Panc1 (cell line): ENCODE measurements at regions not wholly inside any gene's neighbourhood (a gene's known extent, or its start where the extent isn't known, plus 50 kb on each side); places are given as distances from the start of the nearest gene placed in this dataset.

Source experiments
- ATAC-seq: fragments of 200-7000 bp; cut with Tn5 transposase; 2 replicates; pipeline ENCODE4 v1.9.1; 2020; ENCODE audit warnings: mild to moderate bottlenecking, moderate library complexity
- BruUV-seq: library from RNA; stranded (reverse); fragments of 400-500 nt; replicated peaks from 2 replicates; lab custom pipeline; 2021; lab: Mats Ljungman, UMichigan
- CTCF ChIA-PET: fragments of 300-600 bp; sonication (Branson Sonifier 250); formaldehyde crosslinking; loops from one replicate; lab custom pipeline; 2022; ENCODE audit warnings: antibody characterized with exemption; lab: Charles Lee
- POLR2A ChIA-PET: fragments of 300-600 bp; sonication (Branson Sonifier 250); formaldehyde crosslinking; loops from one replicate; lab custom pipeline; 2022; ENCODE audit warnings: antibody characterized with exemption; lab: Charles Lee
- DNase-seq: peaks from one replicate; pipeline ENCODE4 v3.0.0-alpha.2; 2010; ENCODE audit warnings: low read depth, low spot score
- H3K27ac ChIP-seq: 2 replicates; pipeline ENCODE4 v1.5.1; 2011; ENCODE audit warnings: mild to moderate bottlenecking, low read length, inconsistent platforms
- H3K27me3 ChIP-seq: fragments of 200-500 bp; sonication (Bioruptor generic); 2 replicates; pipeline ENCODE4 v1.6.0; 2014; ENCODE audit warnings: low read length, inconsistent platforms; ENCODE audit not compliant: control insufficient read depth, insufficient read depth
- H3K36me3 ChIP-seq: fragments of 200-500 bp; sonication (Bioruptor generic); 2 replicates; pipeline ENCODE4 v1.5.1; 2014; ENCODE audit warnings: inconsistent platforms, mild to moderate bottlenecking, low read length, moderate library complexity; ENCODE audit not compliant: control insufficient read depth, insufficient read depth
- H3K4me1 ChIP-seq: 2 replicates; pipeline ENCODE4 v1.5.1; 2011; ENCODE audit warnings: inconsistent platforms, mild to moderate bottlenecking, low read length, moderate library complexity; ENCODE audit not compliant: control insufficient read depth, insufficient read depth
- H3K4me3 ChIP-seq, 2 experiments: 2 replicates each; pipeline ENCODE4 v1.5.1; 2011 to 2012; ENCODE audit warnings: low read depth in 2 of 2, low read length in 2 of 2, mild to moderate bottlenecking in 2 of 2, inconsistent platforms in 1 of 2, moderate library complexity in 1 of 2
- H3K9me3 ChIP-seq: fragments of 200-500 bp; sonication (Bioruptor generic); 2 replicates; pipeline ENCODE4 v1.5.1; 2014; ENCODE audit warnings: low read depth, mild to moderate bottlenecking, inconsistent platforms, low read length, moderate library complexity; ENCODE audit not compliant: control insufficient read depth, insufficient read depth
- CTCF ChIP-seq: fragments of 450-650 bp; IDR thresholded peaks from 2 replicates; pipeline ENCODE4 v1.5.1; 2017; ENCODE audit warnings: mild to moderate bottlenecking
- POLR2AphosphoS5 ChIP-seq: IDR thresholded peaks from 2 replicates; pipeline ENCODE4 v1.6.1; 2012; ENCODE audit warnings: mild to moderate bottlenecking, low read depth, low read length, moderate library complexity
- SIN3A ChIP-seq: IDR thresholded peaks from 2 replicates; pipeline ENCODE4 v1.6.1; 2012; ENCODE audit warnings: low read depth, mild to moderate bottlenecking, low read length, moderate library complexity, borderline replicate concordance; ENCODE audit not compliant: insufficient read depth
- TCF7L2 ChIP-seq: IDR thresholded peaks from 2 replicates; pipeline ENCODE4 v1.6.1; 2011; ENCODE audit warnings: mild to moderate bottlenecking, low read depth, low read length, inconsistent platforms
- in situ Hi-C: cut with HindIII; loops from 2 replicates; pipeline ENCODE4 v1.10.0; 2016; ENCODE audit warnings: low sequenced_read_pairs, low pct_unique_long_range_greater_than_20kb
- intact Hi-C: fragments of 100-400 bp; cut with micrococcal nuclease; formaldehyde crosslinking; loops from one replicate; pipeline ENCODE4 v1.10.0; 2022; ENCODE audit not compliant: unreplicated experiment
- TF ChIP-seq, protein P1 (sequence below), 2 experiments: IDR thresholded peaks; 2 replicates each; pipeline ENCODE4 v1.6.1; 2011 to 2012; ENCODE audit warnings: low read depth in 2 of 2, control low read depth in 1 of 2, low read length in 1 of 2, mild to moderate bottlenecking in 1 of 2, moderate library complexity in 1 of 2; ENCODE audit not compliant: insufficient read depth in 1 of 2

- no peaks in the 10 kb centered on the region for H3K9me3 ChIP-seq
- H3K4me1 ChIP-seq: no peaks in the 10 kb centered on the region
- TF ChIP-seq, protein P1, sequence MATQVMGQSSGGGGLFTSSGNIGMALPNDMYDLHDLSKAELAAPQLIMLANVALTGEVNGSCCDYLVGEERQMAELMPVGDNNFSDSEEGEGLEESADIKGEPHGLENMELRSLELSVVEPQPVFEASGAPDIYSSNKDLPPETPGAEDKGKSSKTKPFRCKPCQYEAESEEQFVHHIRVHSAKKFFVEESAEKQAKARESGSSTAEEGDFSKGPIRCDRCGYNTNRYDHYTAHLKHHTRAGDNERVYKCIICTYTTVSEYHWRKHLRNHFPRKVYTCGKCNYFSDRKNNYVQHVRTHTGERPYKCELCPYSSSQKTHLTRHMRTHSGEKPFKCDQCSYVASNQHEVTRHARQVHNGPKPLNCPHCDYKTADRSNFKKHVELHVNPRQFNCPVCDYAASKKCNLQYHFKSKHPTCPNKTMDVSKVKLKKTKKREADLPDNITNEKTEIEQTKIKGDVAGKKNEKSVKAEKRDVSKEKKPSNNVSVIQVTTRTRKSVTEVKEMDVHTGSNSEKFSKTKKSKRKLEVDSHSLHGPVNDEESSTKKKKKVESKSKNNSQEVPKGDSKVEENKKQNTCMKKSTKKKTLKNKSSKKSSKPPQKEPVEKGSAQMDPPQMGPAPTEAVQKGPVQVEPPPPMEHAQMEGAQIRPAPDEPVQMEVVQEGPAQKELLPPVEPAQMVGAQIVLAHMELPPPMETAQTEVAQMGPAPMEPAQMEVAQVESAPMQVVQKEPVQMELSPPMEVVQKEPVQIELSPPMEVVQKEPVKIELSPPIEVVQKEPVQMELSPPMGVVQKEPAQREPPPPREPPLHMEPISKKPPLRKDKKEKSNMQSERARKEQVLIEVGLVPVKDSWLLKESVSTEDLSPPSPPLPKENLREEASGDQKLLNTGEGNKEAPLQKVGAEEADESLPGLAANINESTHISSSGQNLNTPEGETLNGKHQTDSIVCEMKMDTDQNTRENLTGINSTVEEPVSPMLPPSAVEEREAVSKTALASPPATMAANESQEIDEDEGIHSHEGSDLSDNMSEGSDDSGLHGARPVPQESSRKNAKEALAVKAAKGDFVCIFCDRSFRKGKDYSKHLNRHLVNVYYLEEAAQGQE (IDR thresholded peaks at IDR 0.05; ENCODE audit: insufficient read depth in 1 of 2, low read depth in 2 of 2, low read length in 1 of 2): no peak
- TF ChIP-seq TCF7L2 (no peak), POLR2AphosphoS5 (no peak), SIN3A (no peak), CTCF (no peak)
- ChIA-PET POLR2A (no interaction called here), CTCF (no interaction called here)
- H3K27me3 ChIP-seq: no peaks in the 10 kb centered on the region
- H3K36me3 ChIP-seq: no peaks in the 10 kb centered on the region
- intact Hi-C loops (no loop called here), in situ Hi-C loops (no loop called here)
- no peak overlapping the region for H3K27ac ChIP-seq
- no TSS peak for BruUV-seq
- ATAC-seq: no peak
- no peak overlapping the region for H3K4me3 ChIP-seq
- DNase-seq: no peak
These were observed 244.4 kb downstream of the LRRIQ3 start for GRCh38 chr1:73953586-73953985.

DNA sequence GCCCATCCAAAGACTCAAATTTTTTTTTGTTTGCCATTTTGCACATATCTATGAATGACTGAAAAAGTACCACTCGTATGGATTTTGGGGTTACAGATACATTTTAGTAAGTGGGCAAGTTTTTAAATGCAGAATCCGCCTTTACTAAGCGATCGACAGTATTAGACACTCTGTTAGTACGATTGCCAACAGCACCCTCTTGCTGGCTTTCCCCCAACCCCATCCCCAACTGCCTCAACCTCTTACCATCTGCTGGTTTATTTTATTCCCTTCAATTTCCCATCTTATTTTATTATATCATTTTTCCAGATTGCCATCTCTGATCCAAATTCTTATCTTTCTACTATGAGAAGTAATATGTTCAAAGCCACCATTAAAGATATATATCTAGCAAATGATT is 244.8 kb downstream of the LRRIQ3 start:
- Histone ChIP-seq H3K9me3 (no peaks in the 10 kb centered on the region), H3K4me3 (no peak overlapping the region), H3K27ac (no peak overlapping the region), H3K4me1 (no peaks in the 10 kb centered on the region), H3K36me3 (no peaks in the 10 kb centered on the region), H3K27me3 (no peaks in the 10 kb centered on the region)
- no peak for DNase-seq
- in situ Hi-C loops (no loop called here), intact Hi-C loops (no loop called here)
- BruUV-seq: no TSS peak
- no peak for ATAC-seq
- ChIA-PET POLR2A (no interaction called here), CTCF (no interaction called here)
- no peak for TF ChIP-seq POLR2AphosphoS5

DNA sequence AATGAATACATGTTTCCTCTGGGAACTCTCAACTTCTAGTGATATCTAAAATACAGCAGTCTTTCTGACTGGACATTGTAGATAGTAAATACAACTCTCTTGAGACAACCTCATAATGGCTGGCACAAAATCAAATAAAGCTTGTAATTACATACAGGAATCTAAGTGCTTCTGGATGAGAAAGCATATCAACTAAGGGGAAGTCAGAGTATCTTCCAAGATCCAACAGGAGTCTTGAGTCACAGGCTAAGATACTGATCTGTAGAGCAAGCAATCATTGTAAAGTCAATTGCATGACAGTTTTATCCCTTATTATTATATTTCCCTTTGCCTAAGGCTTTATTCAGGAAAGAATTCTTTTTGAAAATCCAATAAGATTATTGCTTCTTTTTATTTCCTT is 249.9 kb downstream of the LRRIQ3 start:
- Histone ChIP-seq H3K36me3 (no peaks in the 10 kb centered on the region), H3K4me3 (no peak overlapping the region), H3K4me1 (no peaks in the 10 kb centered on the region), H3K27me3 (no peaks in the 10 kb centered on the region), H3K9me3 (no peaks in the 10 kb centered on the region), H3K27ac (no peak overlapping the region)
- intact Hi-C loops: no loop called here
- no peak for DNase-seq
- no peak for TF ChIP-seq TCF7L2
- no peak for TF ChIP-seq POLR2AphosphoS5
- no peak for TF ChIP-seq CTCF
- TF ChIP-seq SIN3A: no peak
- TF ChIP-seq, protein P1 (IDR thresholded peaks at IDR 0.05; ENCODE audit: insufficient read depth in 1 of 2, low read depth in 2 of 2, low read length in 1 of 2): no peak
- in situ Hi-C loops: no loop called here
- ATAC-seq: no peak
- ChIA-PET CTCF (no interaction called here), POLR2A (interaction anchor here (0.5 kb wide), 1 partner anchor 742 kb away, joined by 3 read pairs; no protein-coding TSS in a partner anchor)
- BruUV-seq: no TSS peak
